Activated CD4-positive, alpha-beta memory T cell treated with anti-CD3 and anti-CD28 coated beads for 36 hours (primary cell): ENCODE measurements at regions not wholly inside any gene's neighbourhood (a gene's known extent, or its start where the extent isn't known, plus 50 kb on each side); places are given as distances from the start of the nearest gene placed in this dataset.

Experiments
- CTCF ChIA-PET: fragments of 350-600 bp; sonication (Branson Sonifier 250); formaldehyde crosslinking; loops from one replicate; lab custom pipeline; 2021; ENCODE audit warnings: antibody characterized with exemption, inconsistent platforms; lab: Charles Lee
- POLR2A ChIA-PET: fragments of 350-600 bp; sonication (Branson Sonifier 250); formaldehyde crosslinking; loops from one replicate; lab custom pipeline; 2021; ENCODE audit warnings: antibody characterized with exemption; lab: Charles Lee
- DNase-seq: peaks from one replicate; pipeline ENCODE4 v3.0.0-alpha.2; 2020
- H3K27ac Mint-ChIP-seq: one replicate; pipeline ENCODE4 v1.8.0; 2021; ENCODE audit warnings: mixed read lengths
- H3K27me3 Mint-ChIP-seq: one replicate; pipeline ENCODE4 v1.8.0; 2021; ENCODE audit warnings: mixed read lengths
- H3K36me3 Mint-ChIP-seq: one replicate; pipeline ENCODE4 v1.8.0; 2021; ENCODE audit warnings: mixed read lengths
- H3K4me1 Mint-ChIP-seq: one replicate; pipeline ENCODE4 v1.8.0; 2021; ENCODE audit warnings: low read depth, mixed read lengths
- H3K4me3 Mint-ChIP-seq: one replicate; pipeline ENCODE4 v1.8.0; 2021; ENCODE audit warnings: mild to moderate bottlenecking, mixed read lengths
- H3K9me3 Mint-ChIP-seq: one replicate; pipeline ENCODE4 v1.8.0; 2021; ENCODE audit warnings: mixed read lengths
- intact Hi-C: fragments of 100-400 bp; cut with micrococcal nuclease; formaldehyde crosslinking; loops from one replicate; pipeline ENCODE4 v1.15.1; 2023

DNA sequence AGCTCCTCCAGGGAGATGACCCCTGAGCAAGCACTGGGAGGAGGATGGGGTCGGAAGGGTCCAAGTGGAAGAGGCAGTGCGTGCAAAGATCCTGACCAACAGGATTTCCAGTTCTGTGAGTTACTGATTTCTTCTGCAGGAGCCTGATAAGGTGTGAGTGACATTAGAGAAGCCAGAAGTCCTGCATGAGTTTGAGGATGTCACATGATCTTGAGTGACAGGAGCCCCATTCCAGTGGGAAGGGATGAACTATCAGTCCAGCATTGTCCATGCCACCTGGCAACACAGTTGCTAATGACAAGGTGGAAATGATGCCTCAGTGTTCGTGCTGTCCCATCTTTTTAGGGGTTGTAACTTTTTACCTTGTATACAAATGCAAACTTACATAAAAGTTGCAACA, 285.1 kb upstream of the HDAC4 start:
- no peaks in the 10 kb centered on the region for H3K36me3 Mint-ChIP-seq
- H3K4me3 Mint-ChIP-seq, result no peak overlapping the region
- no peak overlapping the region for H3K27ac Mint-ChIP-seq
- peaks cover 20% of the 10 kb centered on the region for H3K27me3 Mint-ChIP-seq
- ChIA-PET POLR2A (no interaction called here), CTCF (no interaction called here)
- no peaks in the 10 kb centered on the region for H3K4me1 Mint-ChIP-seq
- intact Hi-C loops, result no loop called here
- peaks cover 5% of the 10 kb centered on the region for H3K9me3 Mint-ChIP-seq
- DNase-seq, result no peak

DNA sequence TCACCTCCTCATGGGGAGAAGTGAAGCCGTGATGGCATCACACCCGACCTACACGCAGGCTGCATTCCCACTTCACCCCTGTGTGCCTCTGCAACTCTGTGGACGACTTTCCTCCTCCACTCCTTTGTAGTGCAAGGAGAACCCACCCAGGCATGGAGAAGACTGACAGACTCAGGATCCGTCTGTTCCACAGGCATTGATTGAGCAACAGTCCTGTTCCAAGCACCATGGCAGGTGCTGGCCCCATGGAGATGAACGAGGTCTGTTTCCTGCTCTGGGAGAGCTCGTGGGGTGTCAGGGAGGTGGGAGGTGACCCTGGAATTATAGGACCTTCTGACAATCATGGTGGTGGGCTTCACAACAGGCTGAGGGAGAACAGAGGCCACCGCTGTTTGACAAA, 284.7 kb upstream of the HDAC4 start:
- DNase-seq, result no peak
- no peak overlapping the region for H3K4me3 Mint-ChIP-seq
- peaks cover 20% of the 10 kb centered on the region for H3K27me3 Mint-ChIP-seq
- ChIA-PET CTCF (no interaction called here), POLR2A (no interaction called here)
- H3K9me3 Mint-ChIP-seq, result peaks cover 5% of the 10 kb centered on the region
- H3K4me1 Mint-ChIP-seq, result no peaks in the 10 kb centered on the region
- no peaks in the 10 kb centered on the region for H3K36me3 Mint-ChIP-seq
- H3K27ac Mint-ChIP-seq, result no peak overlapping the region
- intact Hi-C loops, result no loop called here

DNA sequence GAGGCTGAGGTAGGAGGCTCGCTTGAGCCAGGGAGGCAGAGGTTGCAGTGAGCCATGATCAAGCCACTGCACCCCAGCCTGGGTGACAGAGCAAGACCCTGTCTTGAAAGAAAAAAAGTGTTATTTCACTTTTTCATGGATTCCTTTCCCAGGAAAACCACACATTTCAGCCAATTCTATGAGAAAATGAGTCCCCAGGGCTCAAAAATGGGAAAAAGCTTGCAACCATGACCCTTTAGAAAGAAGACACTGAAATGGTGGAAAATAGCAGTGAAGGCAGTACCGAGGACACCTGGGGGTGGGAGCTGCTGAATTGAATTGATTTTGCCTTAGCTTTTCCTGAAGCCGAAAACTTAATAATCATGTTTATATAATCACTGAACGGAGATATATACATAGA, 284.2 kb upstream of the HDAC4 start:
- peaks cover 5% of the 10 kb centered on the region for H3K9me3 Mint-ChIP-seq
- intact Hi-C loops, result no loop called here
- DNase-seq, result no peak
- H3K27ac Mint-ChIP-seq, result no peak overlapping the region
- no peaks in the 10 kb centered on the region for H3K36me3 Mint-ChIP-seq
- no peaks in the 10 kb centered on the region for H3K4me1 Mint-ChIP-seq
- POLR2A ChIA-PET, result no interaction called here
- H3K27me3 Mint-ChIP-seq, result peaks cover 20% of the 10 kb centered on the region
- CTCF ChIA-PET, result no interaction called here
- no peak overlapping the region for H3K4me3 Mint-ChIP-seq

DNA sequence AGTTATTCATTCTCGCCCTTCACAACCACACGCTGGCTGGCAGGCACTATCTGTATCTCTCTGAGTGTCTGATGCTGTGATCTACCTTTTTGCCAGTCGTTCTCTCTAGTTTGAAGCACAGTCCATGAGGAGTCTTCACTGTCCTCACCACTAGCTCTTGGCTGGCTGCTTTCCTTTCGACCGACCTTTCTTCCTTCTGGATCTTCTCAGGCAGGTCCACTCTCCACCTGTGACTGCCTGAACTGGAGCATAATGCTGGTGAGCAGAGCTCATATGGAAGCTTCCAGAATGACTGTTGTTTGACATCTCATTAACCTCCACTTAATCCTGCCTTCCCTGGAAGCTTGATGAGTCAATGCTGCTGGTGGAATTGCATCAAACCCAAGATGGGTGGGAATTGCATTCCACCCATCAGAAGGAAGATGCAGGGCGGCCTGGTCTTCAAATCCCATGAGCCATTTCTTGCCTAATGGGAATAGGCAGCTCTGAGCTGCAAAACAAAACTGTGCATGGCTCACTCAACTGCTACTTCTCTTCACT, 283.5 kb upstream of the HDAC4 start:
- intact Hi-C loops, result no loop called here
- ChIA-PET CTCF (no interaction called here), POLR2A (no interaction called here)
- H3K4me3 Mint-ChIP-seq, result no peak overlapping the region
- no peaks in the 10 kb centered on the region for H3K36me3 Mint-ChIP-seq
- peaks cover 5% of the 10 kb centered on the region for H3K9me3 Mint-ChIP-seq
- peaks cover 20% of the 10 kb centered on the region for H3K27me3 Mint-ChIP-seq
- H3K4me1 Mint-ChIP-seq, result no peaks in the 10 kb centered on the region
- no peak overlapping the region for H3K27ac Mint-ChIP-seq
- DNase-seq, result no peak

DNA sequence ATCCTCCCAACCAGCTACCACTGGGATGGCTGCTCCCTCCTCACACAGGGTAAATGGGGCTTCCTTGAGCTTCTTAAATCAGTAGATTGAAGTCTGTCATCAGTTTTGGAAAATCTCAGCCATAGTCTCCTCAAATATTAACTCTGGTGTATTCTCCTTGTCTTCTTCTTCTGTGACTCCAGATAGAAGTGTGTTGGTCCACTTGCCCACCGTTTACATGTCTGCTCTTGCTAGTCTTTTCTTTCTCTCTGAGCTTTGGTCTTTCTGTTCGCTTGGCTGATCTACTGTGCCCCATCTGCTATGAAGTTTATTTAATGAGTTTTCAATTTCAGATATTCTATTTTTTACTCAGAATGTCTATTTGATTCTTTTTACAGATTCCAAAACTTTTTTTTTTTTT, 281.7 kb upstream of the HDAC4 start:
- H3K27ac Mint-ChIP-seq, result no peak overlapping the region
- H3K9me3 Mint-ChIP-seq, result peaks cover 5% of the 10 kb centered on the region
- intact Hi-C loops, result no loop called here
- ChIA-PET POLR2A (no interaction called here), CTCF (interaction anchor here (0.6 kb wide), 1 partner anchor 1656 kb away, joined by 3 read pairs; no protein-coding TSS in a partner anchor)
- no peaks in the 10 kb centered on the region for H3K36me3 Mint-ChIP-seq
- peaks cover 19% of the 10 kb centered on the region for H3K27me3 Mint-ChIP-seq
- H3K4me3 Mint-ChIP-seq, result no peak overlapping the region
- DNase-seq, result no peak
- H3K4me1 Mint-ChIP-seq, result no peaks in the 10 kb centered on the region

DNA sequence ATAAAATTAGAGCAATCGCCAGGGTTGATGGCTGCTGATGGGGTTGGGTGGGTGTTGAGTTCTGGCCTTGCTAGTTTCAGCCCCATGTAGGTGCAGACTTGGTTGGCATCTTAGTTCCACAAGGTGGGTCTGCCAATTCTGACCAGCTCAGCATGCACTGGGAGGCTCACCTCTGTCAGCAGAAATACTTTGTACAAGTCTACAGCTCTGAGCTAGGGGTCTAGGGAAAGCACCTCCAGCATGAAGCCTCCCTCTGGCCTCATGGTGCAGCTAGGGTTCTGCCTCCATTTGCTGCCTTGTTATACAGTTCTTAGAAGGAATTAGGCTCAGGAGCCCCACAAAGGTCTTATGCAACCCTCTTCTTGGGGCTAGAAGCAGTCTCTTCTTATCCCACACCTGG, 278.9 kb upstream of the HDAC4 start:
- Mint-ChIP-seq H3K4me3 (no peak overlapping the region), H3K27me3 (peaks cover 8% of the 10 kb centered on the region), H3K27ac (no peak overlapping the region), H3K4me1 (no peaks in the 10 kb centered on the region), H3K9me3 (peaks cover 5% of the 10 kb centered on the region), H3K36me3 (no peaks in the 10 kb centered on the region)
- DNase-seq, result no peak
- POLR2A ChIA-PET, result no interaction called here
- CTCF ChIA-PET, result no interaction called here
- intact Hi-C loops, result no loop called here

DNA sequence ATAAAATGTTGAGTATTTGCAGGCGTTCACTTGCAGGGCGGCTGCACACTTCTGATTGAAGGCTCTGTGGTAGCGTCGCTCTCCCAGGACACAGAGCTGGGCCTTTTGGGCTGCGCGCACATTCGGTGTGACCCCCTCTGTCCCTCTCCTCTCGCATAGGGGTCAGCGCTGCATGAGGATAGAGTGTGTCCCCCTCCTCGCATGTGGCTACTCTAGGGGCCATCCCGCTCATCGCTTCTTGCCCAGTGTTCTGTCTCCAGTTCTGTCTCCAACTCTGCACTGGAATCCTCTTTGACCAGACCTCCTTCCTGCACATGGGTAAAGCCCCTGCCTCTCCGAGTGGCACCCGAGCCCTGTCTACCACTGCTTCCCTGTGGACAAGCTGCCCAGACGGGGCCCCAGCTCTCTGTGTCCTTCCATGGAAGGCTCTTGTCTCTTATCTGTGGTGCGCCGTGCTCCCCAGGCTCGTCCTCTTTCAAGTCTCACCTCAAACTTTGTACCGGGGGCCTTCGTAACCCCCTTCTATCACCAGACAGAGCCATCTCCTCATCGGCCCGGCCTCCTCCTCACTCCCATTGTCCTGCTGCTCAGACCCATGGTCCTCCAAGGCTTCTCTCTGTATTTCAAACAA, 278.0 kb upstream of the HDAC4 start:
- intact Hi-C loops, result no loop called here
- Mint-ChIP-seq H3K4me3 (no peak overlapping the region), H3K9me3 (peaks cover 5% of the 10 kb centered on the region), H3K27me3 (peaks cover 3% of the 10 kb centered on the region), H3K27ac (no peak overlapping the region), H3K36me3 (no peaks in the 10 kb centered on the region), H3K4me1 (no peaks in the 10 kb centered on the region)
- POLR2A ChIA-PET, result no interaction called here
- no peak for DNase-seq
- CTCF ChIA-PET, result no interaction called here

DNA sequence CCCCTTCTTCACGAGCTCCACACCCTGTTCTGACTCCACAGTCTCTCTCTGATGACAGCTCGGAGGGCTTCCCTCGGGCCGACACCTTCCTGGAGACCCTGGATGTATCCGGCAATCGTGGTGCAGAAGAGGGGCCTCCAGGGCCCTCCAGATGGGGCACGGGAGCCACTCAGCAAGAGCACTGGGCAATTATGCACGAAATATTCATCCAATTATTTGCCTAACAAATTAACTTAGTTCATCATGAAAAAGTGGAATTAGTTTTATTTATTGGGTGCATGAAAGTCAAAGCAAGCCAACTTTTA, 277.3 kb upstream of the HDAC4 start:
- Mint-ChIP-seq H3K27ac (no peak overlapping the region), H3K4me3 (no peak overlapping the region), H3K27me3 (peaks cover 1% of the 10 kb centered on the region), H3K36me3 (no peaks in the 10 kb centered on the region), H3K9me3 (peaks cover 5% of the 10 kb centered on the region), H3K4me1 (no peaks in the 10 kb centered on the region)
- no peak for DNase-seq
- ChIA-PET POLR2A (no interaction called here), CTCF (no interaction called here)
- intact Hi-C loops, result no loop called here

DNA sequence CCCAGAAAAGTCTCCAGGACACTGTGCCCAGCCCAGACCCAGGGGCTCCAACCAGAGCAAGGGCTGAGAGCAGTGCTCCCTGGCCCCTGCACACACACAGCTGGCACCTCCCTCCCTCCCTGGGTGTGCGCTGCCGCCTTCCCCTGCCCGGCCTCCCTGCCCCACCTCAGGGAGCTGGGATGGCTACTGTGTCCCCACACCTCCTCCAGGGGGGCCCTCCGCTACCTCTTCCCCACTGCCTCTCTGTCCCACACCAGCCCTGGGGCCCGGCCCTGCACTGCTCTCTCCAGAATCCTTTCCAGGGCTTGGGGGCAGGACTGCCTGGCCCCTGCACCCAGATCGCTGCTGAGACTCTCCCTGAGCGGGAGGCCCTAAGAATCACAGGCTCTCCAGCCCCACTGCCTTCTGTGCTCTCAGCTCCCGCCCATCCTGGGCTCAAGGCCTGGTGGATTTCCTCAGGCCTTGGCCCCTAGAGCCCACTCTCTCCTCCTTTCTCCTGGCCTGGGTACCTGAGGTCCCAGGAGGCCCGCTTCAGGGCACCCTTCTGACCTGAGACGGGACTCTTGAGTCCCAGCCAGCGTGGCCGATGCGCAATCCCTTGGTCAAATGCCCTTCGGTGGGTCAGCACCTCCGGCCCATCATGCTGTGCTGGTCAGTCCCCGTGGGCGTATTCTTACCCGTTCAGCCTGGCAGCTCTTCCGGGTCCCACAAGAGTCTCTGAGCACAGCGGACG, 276.8 kb upstream of the HDAC4 start:
- intact Hi-C loops, result no loop called here
- CTCF ChIA-PET, result no interaction called here
- no peak for DNase-seq
- H3K9me3 Mint-ChIP-seq, result peaks cover 2% of the 10 kb centered on the region
- POLR2A ChIA-PET, result no interaction called here
- H3K4me1 Mint-ChIP-seq, result no peaks in the 10 kb centered on the region
- no peak overlapping the region for H3K27ac Mint-ChIP-seq
- no peak overlapping the region for H3K4me3 Mint-ChIP-seq
- no peaks in the 10 kb centered on the region for H3K36me3 Mint-ChIP-seq
- no peaks in the 10 kb centered on the region for H3K27me3 Mint-ChIP-seq

DNA sequence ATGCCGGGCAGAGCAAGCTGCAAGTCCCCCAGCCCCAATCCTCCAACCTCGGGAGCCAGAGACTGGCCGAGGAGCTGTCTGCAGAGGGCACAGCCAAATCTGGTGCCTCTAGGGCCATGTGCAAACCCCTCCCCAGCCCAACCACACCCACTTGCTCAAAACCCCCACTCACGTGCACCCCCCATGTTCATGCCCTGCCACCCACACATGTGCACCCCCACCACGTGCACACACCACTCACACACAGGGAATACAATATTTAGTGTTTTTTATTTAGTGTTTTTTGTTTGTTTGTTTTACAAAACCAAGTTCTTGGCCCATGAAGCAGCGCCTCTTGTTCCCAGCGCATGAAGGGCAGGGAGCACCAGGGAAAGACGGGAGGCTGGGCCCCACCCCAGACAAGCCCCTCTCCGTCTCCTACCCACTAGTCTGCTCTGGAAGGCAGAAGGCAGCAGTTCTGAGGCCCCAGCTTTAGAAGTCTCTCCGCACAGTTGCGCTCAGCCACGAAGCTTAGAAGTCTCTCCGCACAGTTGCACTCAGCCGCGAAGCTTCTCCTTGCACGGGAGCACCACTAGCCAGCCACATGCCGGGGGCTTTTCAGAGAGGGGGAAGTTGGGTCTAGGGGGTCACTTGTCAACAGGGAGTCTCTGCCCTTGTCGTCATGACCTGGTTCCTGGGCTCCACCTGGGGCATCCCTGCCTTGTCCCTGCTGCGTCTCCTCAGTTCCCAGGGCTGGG, 276.1 kb upstream of the HDAC4 start:
- CTCF ChIA-PET, result no interaction called here

DNA sequence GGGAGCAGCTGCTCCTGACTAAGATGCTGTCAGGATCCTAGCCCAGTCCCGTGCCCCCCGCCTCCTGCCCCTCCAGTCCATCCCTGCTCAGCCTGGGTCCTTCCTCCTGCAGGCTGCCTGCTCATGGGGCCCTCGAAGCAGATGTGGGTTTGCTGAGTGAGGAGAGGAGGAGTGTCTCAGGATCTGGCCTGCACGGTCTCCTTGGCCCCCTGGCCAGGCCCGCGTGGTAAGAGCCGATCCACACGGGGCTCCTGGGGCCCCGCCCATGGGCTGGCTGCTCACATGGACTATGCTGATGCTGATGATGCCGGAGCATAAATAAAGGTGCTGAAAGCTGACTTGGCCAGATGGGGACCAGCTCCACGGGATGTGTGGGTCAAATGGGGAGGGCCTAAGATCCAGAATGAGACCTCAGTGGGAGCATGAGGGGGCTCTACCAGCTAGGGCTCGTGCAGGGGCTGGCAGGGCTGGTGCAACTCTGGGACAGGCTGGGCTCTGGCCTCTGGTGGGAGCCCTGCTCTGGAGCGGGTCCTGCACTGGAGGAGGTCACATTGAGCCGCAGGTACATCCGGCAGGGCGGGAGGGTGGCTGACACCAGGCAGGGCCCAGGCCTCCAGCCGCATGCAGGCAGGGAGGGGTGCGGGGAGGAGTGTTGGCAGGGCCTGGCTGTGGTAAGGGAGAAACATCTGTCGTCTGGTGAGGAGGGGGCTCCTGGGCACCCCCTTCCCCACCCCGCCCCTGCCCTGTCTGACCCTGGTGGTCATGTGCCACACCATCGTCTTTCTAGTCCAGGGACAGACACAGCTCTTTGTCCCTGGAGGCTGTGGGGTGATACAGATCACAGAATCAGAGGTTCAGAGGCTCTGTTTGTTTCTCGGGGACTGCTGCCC, 275.3 kb upstream of the HDAC4 start:
- no peaks in the 10 kb centered on the region for H3K9me3 Mint-ChIP-seq
- H3K4me1 Mint-ChIP-seq, result no peaks in the 10 kb centered on the region
- H3K36me3 Mint-ChIP-seq, result no peaks in the 10 kb centered on the region
- DNase-seq, result no peak
- H3K27me3 Mint-ChIP-seq, result no peaks in the 10 kb centered on the region
- intact Hi-C loops, result no loop called here
- no peak overlapping the region for H3K27ac Mint-ChIP-seq
- H3K4me3 Mint-ChIP-seq, result no peak overlapping the region
- CTCF ChIA-PET, result no interaction called here
- POLR2A ChIA-PET, result no interaction called here

More for the DNA sequence above, 276.1 kb upstream of the HDAC4 start:
- Mint-ChIP-seq H3K4me1 (no peaks in the 10 kb centered on the region), H3K36me3 (no peaks in the 10 kb centered on the region), H3K27ac (no peak overlapping the region), H3K9me3 (no peaks in the 10 kb centered on the region), H3K4me3 (no peak overlapping the region), H3K27me3 (no peaks in the 10 kb centered on the region)
- no peak for DNase-seq
- intact Hi-C loops, result no loop called here
- POLR2A ChIA-PET, result no interaction called here
